Thyroid gland (tissue), 4 donors: ENCODE measurements at regions not wholly inside any gene's neighbourhood (a gene's known extent, or its start where the extent isn't known, plus 50 kb on each side); places are given as distances from the start of the nearest gene placed in this dataset.

Experiments
- POLR2A ChIP-seq, 2 donors: fragments of 450-650 bp; IDR thresholded peaks; one replicate each; pipeline ENCODE4 v1.6.1; 2017; ENCODE audit warnings: antibody characterized with exemption in 2 of 2, mild to moderate bottlenecking in 2 of 2, moderate library complexity in 1 of 2
- TF ChIP-seq, protein P1 (sequence below), 6 experiments: fragments of 200-600 bp in 3 of 6; fragments of 450-650 bp in 3 of 6; sonication (generic) in 3 of 6; IDR thresholded peaks; one replicate each; pipeline ENCODE4 v1.5.1; 2016 to 2019; ENCODE audit warnings: antibody characterized with exemption in 6 of 6, mild to moderate bottlenecking in 2 of 6, inconsistent platforms in 1 of 6, moderate library complexity in 1 of 6

DNA sequence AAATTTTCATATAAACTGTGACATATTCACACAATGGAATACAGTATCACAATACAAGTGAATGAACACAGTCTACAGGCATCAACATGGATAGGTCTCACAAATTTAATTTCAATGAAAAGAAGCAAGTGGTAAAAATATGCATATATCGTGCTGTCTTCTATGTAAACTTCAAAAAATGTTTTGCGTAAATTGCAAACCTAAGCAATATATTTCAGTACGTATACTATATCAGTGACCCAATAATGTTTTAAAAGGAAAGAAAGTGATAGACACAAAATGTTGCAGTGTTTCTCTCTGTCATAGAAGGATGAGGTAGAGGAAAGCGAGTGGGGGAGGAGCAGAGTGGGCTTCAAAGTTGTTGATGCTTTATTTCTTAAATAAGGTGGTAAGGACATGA lies 468.4 kb upstream of the CNTN3 start:
- no peak for TF ChIP-seq POLR2A (IDR thresholded peaks at IDR 0.05)
- TF ChIP-seq, protein P1, sequence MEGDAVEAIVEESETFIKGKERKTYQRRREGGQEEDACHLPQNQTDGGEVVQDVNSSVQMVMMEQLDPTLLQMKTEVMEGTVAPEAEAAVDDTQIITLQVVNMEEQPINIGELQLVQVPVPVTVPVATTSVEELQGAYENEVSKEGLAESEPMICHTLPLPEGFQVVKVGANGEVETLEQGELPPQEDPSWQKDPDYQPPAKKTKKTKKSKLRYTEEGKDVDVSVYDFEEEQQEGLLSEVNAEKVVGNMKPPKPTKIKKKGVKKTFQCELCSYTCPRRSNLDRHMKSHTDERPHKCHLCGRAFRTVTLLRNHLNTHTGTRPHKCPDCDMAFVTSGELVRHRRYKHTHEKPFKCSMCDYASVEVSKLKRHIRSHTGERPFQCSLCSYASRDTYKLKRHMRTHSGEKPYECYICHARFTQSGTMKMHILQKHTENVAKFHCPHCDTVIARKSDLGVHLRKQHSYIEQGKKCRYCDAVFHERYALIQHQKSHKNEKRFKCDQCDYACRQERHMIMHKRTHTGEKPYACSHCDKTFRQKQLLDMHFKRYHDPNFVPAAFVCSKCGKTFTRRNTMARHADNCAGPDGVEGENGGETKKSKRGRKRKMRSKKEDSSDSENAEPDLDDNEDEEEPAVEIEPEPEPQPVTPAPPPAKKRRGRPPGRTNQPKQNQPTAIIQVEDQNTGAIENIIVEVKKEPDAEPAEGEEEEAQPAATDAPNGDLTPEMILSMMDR (IDR thresholded peaks at IDR 0.05), result no peak
